Endothelial cell of umbilical vein (primary cell): ENCODE measurements at regions not wholly inside any gene's neighbourhood (a gene's known extent, or its start where the extent isn't known, plus 50 kb on each side); places are given as distances from the start of the nearest gene placed in this dataset.

Experiments used
- BruUV-seq: library from RNA; stranded (reverse); fragments of 400-500 nt; replicated peaks from 2 replicates; lab custom pipeline; 2021; lab: Mats Ljungman, UMichigan
- CTCF ChIA-PET: fragments of 300-600, 350-600 bp; sonication (Branson Sonifier 250); formaldehyde crosslinking; loops from one replicate; lab custom pipeline; 2021; ENCODE audit warnings: antibody characterized with exemption, inconsistent platforms; lab: Charles Lee
- POLR2A ChIA-PET: fragments of 300-600, 350-600 bp; sonication (Branson Sonifier 250); formaldehyde crosslinking; loops from one replicate; lab custom pipeline; 2021; ENCODE audit warnings: antibody characterized with exemption, inconsistent platforms; lab: Charles Lee
- DNase-seq: peaks from one replicate; pipeline ENCODE4 v3.0.0-alpha.2; 2011; ENCODE audit warnings: low read depth, low spot score
- FAIRE-seq: peaks from 2 replicates; lab custom pipeline; 2011; peaks lifted over from hg19 to GRCh38; lab: Jason Lieb, UNC
- H2AFZ ChIP-seq: 2 replicates; pipeline ENCODE4 v1.6.0; 2012; ENCODE audit warnings: low read depth, low read length, control low read depth, inconsistent platforms
- H3K27ac ChIP-seq: 2 replicates; pipeline ENCODE4 v1.5.1; 2011; ENCODE audit warnings: low read depth, mild to moderate bottlenecking, control low read depth, low read length, moderate library complexity; ENCODE audit not compliant: insufficient read depth
- H3K27me3 ChIP-seq, 2 experiments: 2 replicates each; pipeline versions ENCODE4 v1.6.0 to v1.6.1; 2011; ENCODE audit warnings: low read length in 2 of 2, mixed read lengths in 1 of 2; ENCODE audit not compliant: control insufficient read depth in 2 of 2, insufficient read depth in 2 of 2
- H3K36me3 ChIP-seq, 2 experiments: 2 replicates in 1 of 2; 3 replicates in 1 of 2; pipeline ENCODE4 v1.5.1; 2011; ENCODE audit warnings: low read length in 2 of 2, mild to moderate bottlenecking in 1 of 2, moderate library complexity in 1 of 2; ENCODE audit not compliant: control insufficient read depth in 2 of 2, insufficient read depth in 2 of 2; ENCODE audit errors: extremely low read depth in 1 of 2
- H3K4me1 ChIP-seq: 3 replicates; pipeline ENCODE4 v1.5.1; 2011; ENCODE audit warnings: mild to moderate bottlenecking, low read length; ENCODE audit not compliant: control insufficient read depth, insufficient read depth; ENCODE audit errors: extremely low read depth
- H3K4me2 ChIP-seq: 2 replicates; pipeline ENCODE4 v1.6.1; 2011; ENCODE audit warnings: low read length, control low read depth, mixed read lengths; ENCODE audit not compliant: insufficient read depth
- H3K4me3 ChIP-seq, 3 experiments: fragments of 200-600 bp in 1 of 3; sonication (generic), shearing (Covaris generic) in 1 of 3; replicated peaks in 1 of 3; 2 replicates each; pipeline ENCODE4 v1.5.1; 2011 to 2016; ENCODE audit warnings: control low read depth in 3 of 3, low read length in 3 of 3, mild to moderate bottlenecking in 2 of 3, inconsistent platforms in 1 of 3, low read depth in 1 of 3, moderate library complexity in 1 of 3; ENCODE audit not compliant: insufficient read depth in 1 of 3
- H3K79me2 ChIP-seq: 2 replicates; pipeline ENCODE4 v1.6.0; 2012; ENCODE audit warnings: low read length, inconsistent platforms; ENCODE audit not compliant: control insufficient read depth, insufficient read depth
- H3K9ac ChIP-seq: replicated peaks from 2 replicates; pipeline ENCODE3; 2011; ENCODE audit warnings: low read length, control low read depth; ENCODE audit not compliant: insufficient read depth; ENCODE audit errors: extremely low read depth
- H3K9me1 ChIP-seq: replicated peaks from 3 replicates; pipeline ENCODE4 v1.6.0; 2011; ENCODE audit warnings: mild to moderate bottlenecking, low read length; ENCODE audit not compliant: control insufficient read depth, insufficient read depth; ENCODE audit errors: extremely low read depth
- H3K9me3 ChIP-seq: replicated peaks from 2 replicates; pipeline ENCODE4 v1.5.1; 2012; ENCODE audit warnings: low read length, inconsistent platforms; ENCODE audit not compliant: control insufficient read depth, insufficient read depth
- H4K20me1 ChIP-seq: replicated peaks from 2 replicates; pipeline ENCODE3; 2011; ENCODE audit warnings: mild to moderate bottlenecking, low read length; ENCODE audit not compliant: control insufficient read depth, insufficient read depth; ENCODE audit errors: extremely low read depth
- CTCF ChIP-seq, 2 donors: IDR thresholded peaks; 1 replicate in 1 of 2; 2 replicates in 1 of 2; pipeline ENCODE4 v1.5.1; 2011; ENCODE audit warnings: low read length in 2 of 2, mild to moderate bottlenecking in 2 of 2, moderate library complexity in 2 of 2, control low read depth in 1 of 2, inconsistent platforms in 1 of 2, low read depth in 1 of 2; ENCODE audit not compliant: insufficient read depth in 1 of 2; ENCODE audit errors: extremely low read depth in 1 of 2
- EZH2 ChIP-seq: IDR thresholded peaks from 2 replicates; pipeline ENCODE4 v1.6.1; 2012; ENCODE audit warnings: borderline replicate concordance, low read depth, mild to moderate bottlenecking, moderate library complexity, low read length, inconsistent platforms; ENCODE audit not compliant: severe bottlenecking
- FOS ChIP-seq: IDR thresholded peaks from 2 replicates; pipeline ENCODE4 v1.6.1; 2011; ENCODE audit warnings: mild to moderate bottlenecking, low read length, moderate library complexity, borderline replicate concordance; ENCODE audit not compliant: insufficient read depth
- GATA2 ChIP-seq: IDR thresholded peaks from 2 replicates; pipeline ENCODE4 v1.7.0; 2011; ENCODE audit warnings: low read depth, mild to moderate bottlenecking, moderate library complexity, mixed read lengths, low read length; ENCODE audit not compliant: insufficient read length, insufficient read depth
- JUN ChIP-seq: IDR thresholded peaks from 2 replicates; pipeline ENCODE4 v1.6.1; 2011; ENCODE audit warnings: borderline replicate concordance, low read depth; ENCODE audit not compliant: insufficient read length, insufficient read depth
- MAX ChIP-seq: IDR thresholded peaks from 2 replicates; pipeline ENCODE4 v1.6.1; 2011; ENCODE audit not compliant: insufficient read depth, insufficient read length
- MYC ChIP-seq: IDR thresholded peaks from one replicate; pipeline ENCODE4 v1.6.1; 2011; ENCODE audit warnings: mild to moderate bottlenecking, low read depth, low read length
- POLR2A ChIP-seq: IDR thresholded peaks from 2 replicates; pipeline ENCODE4 v1.6.1; 2012; ENCODE audit warnings: low read depth, mild to moderate bottlenecking, control low read depth, low read length
- POLR2AphosphoS5 ChIP-seq: IDR thresholded peaks from 2 replicates; pipeline ENCODE4 v1.6.1; 2012; ENCODE audit warnings: low read depth, mild to moderate bottlenecking, control low read depth, low read length, moderate library complexity; ENCODE audit not compliant: insufficient read depth
- dilution Hi-C: fragments of 300-500 bp; cut with MboI; formaldehyde crosslinking; loops from one replicate; pipeline ENCODE4 v1.15.0; 2019; ENCODE audit warnings: low sequenced_read_pairs; ENCODE audit not compliant: extremely low pct_ligation_motif_present
- intact Hi-C: fragments of 100-400 bp; cut with micrococcal nuclease; formaldehyde crosslinking; loops from one replicate; pipeline ENCODE4 v1.10.0; 2022

- ChIA-PET POLR2A (interaction anchor here (0.6 kb wide), 1 partner anchor 61 kb away, joined by 3 read pairs; no protein-coding TSS in a partner anchor), CTCF (interaction anchor here (1.0 to 1.4 kb wide), 4 partner anchors 10 to 59 kb away, joined by 3 to 4 read pairs (median 3); no protein-coding TSS in a partner anchor)
- TF ChIP-seq JUN (no peak), CTCF (IDR thresholded peaks at IDR 0.05; ENCODE audit: extremely low read depth in 1 of 2, insufficient read depth in 1 of 2, low read depth in 1 of 2, low read length in 2 of 2) (no peak), EZH2 (no peak), POLR2AphosphoS5 (no peak), GATA2 (no peak), POLR2A (no peak), MYC (no peak), MAX (no peak), FOS (no peak)
- dilution Hi-C loops (no loop called here), intact Hi-C loops (no loop called here)
- Histone ChIP-seq H3K9me1 (no peaks in the 10 kb centered on the region), H3K79me2 (no peaks in the 10 kb centered on the region), H3K9ac (no peak overlapping the region), H3K4me2 (no peak overlapping the region), H3K27ac (no peak overlapping the region), H3K27me3 (peaks cover 23 to 30% of the 10 kb centered on the region in 2 experiments), H2AFZ (no peak overlapping the region), H3K4me1 (no peaks in the 10 kb centered on the region), H3K9me3 (no peaks in the 10 kb centered on the region), H3K36me3 (no peaks in the 10 kb centered on the region), H4K20me1 (no peaks in the 10 kb centered on the region), H3K4me3 (no peak overlapping the region)
- no peak for FAIRE-seq
- no TSS peak for BruUV-seq
- no peak for DNase-seq
These were observed 155.6 kb upstream of the GLI2 start for GRCh38 chr2:120579916-120580685.
